HepG2 (cell line): ENCODE measurements at regions not wholly inside any gene's neighbourhood (a gene's known extent, or its start where the extent isn't known, plus 50 kb on each side); places are given as distances from the start of the nearest gene placed in this dataset.

ENCODE experiments used
- AKNA ChIP-seq: sonication (generic); formaldehyde crosslinking; IDR thresholded peaks from 2 replicates; pipeline ENCODE4 v1.4.0; 2020; ENCODE audit warnings: missing genetic modification reagents, borderline replicate concordance
- ATF3 ChIP-seq: sonication (generic); formaldehyde crosslinking; IDR thresholded peaks from 2 replicates; pipeline ENCODE4 v1.4.0; 2020; ENCODE audit warnings: missing genetic modification reagents
- ATF4 ChIP-seq, 2 experiments: fragments of 450-650 bp in 1 of 2; sonication (generic) in 1 of 2; formaldehyde crosslinking; IDR thresholded peaks; 2 replicates each; pipeline versions ENCODE4 v1.5.0 to v1.8.0; 2020 to 2022; ENCODE audit warnings: mild to moderate bottlenecking in 1 of 2, missing genetic modification reagents in 1 of 2
- ISX ChIP-seq: sonication (generic); formaldehyde crosslinking; conservative IDR thresholded peaks from 2 replicates; pipeline ENCODE4 v1.5.0; 2020; ENCODE audit warnings: missing genetic modification reagents
- SNAPC5 ChIP-seq: sonication (generic); formaldehyde crosslinking; IDR thresholded peaks from 2 replicates; pipeline ENCODE4 v1.8.1; 2023; ENCODE audit warnings: mild to moderate bottlenecking, missing genetic modification reagents, borderline replicate concordance
- THAP9 ChIP-seq: sonication (generic); formaldehyde crosslinking; IDR thresholded peaks from 2 replicates; pipeline ENCODE4; 2020; ENCODE audit warnings: missing genetic modification reagents, mild to moderate bottlenecking, borderline replicate concordance
- ZBTB38 ChIP-seq: sonication (generic); formaldehyde crosslinking; IDR thresholded peaks from 2 replicates; pipeline ENCODE4 v1.5.1; 2020; ENCODE audit warnings: mild to moderate bottlenecking, missing genetic modification reagents
- ZNF274 ChIP-seq: sonication (generic); formaldehyde crosslinking; IDR thresholded peaks from 2 replicates; pipeline ENCODE4 v1.5.1; 2020; ENCODE audit warnings: mild to moderate bottlenecking, missing genetic modification reagents
- ZNF501 ChIP-seq: sonication (generic); formaldehyde crosslinking; IDR thresholded peaks from 2 replicates; pipeline ENCODE4 v1.5.1; 2020; ENCODE audit warnings: mild to moderate bottlenecking, moderate library complexity, missing genetic modification reagents
- ZNF768 ChIP-seq: sonication (generic); formaldehyde crosslinking; IDR thresholded peaks from 2 replicates; pipeline ENCODE4 v1.4.0; 2020; ENCODE audit warnings: missing genetic modification reagents
- ZUFSP ChIP-seq: sonication (generic); formaldehyde crosslinking; IDR thresholded peaks from 2 replicates; pipeline ENCODE4 v1.9.0; 2021; ENCODE audit warnings: missing genetic modification reagents, mild to moderate bottlenecking, borderline replicate concordance

GRCh38 chr14:100486025-100486828 lies 101.0 kb downstream of the BEGAIN start (continued):
- TF ChIP-seq ATF4 (CRISPR knock-in tag; IDR thresholded peaks at IDR 0.05) (no peak), ZBTB38 (CRISPR knock-in tag) (0 out of 2 replicates have a peak, but pooled peaks have one; percentile 27), SNAPC5 (CRISPR knock-in tag) (no peak), ATF3 (CRISPR knock-in tag) (peak; percentile 59; the same call in 1 of the 2 replicates), ISX (CRISPR knock-in tag) (0 out of 2 replicates have a peak, but pooled peaks have one; percentile 75), ZNF274 (CRISPR knock-in tag) (peak; percentile 52; the same call in 1 of the 2 replicates), ZUFSP (no peak), THAP9 (CRISPR knock-in tag) (peak; percentile 49; the same call in 1 of the 2 replicates), ZNF768 (peak; percentile 35; the same call in 1 of the 2 replicates), AKNA (CRISPR knock-in tag) (no peak), ZNF501 (CRISPR knock-in tag) (peak; percentile 29; the same call in 1 of the 2 replicates)
- TF ChIP-seq, all 625 proteins: peak for 126
